Neural cell (in vitro differentiated cells): ENCODE measurements at regions not wholly inside any gene's neighbourhood (a gene's known extent, or its start where the extent isn't known, plus 50 kb on each side); places are given as distances from the start of the nearest gene placed in this dataset.

ENCODE experiments used
- H2AFZ ChIP-seq: fragments of 200-600, 300-800 bp; sonication (generic), shearing (Covaris generic); 2 replicates; pipeline ENCODE4 v1.6.0; 2014; ENCODE audit warnings: low read depth, mild to moderate bottlenecking, antibody characterized with exemption, low read length, moderate library complexity
- H3F3A ChIP-seq: fragments of 200-600 bp; shearing (Covaris generic); 2 replicates; pipeline ENCODE4 v1.6.1; 2016; ENCODE audit warnings: mild to moderate bottlenecking, moderate library complexity, mixed read lengths, antibody characterized with exemption, low read length; ENCODE audit not compliant: insufficient read depth, poor library complexity, severe bottlenecking
- H3K27ac ChIP-seq: fragments of 200-600, 300-800 bp; sonication (generic), shearing (Covaris generic); 2 replicates; pipeline ENCODE4 v1.5.1; 2014; ENCODE audit warnings: mild to moderate bottlenecking, low read length, moderate library complexity
- H3K27me3 ChIP-seq: fragments of 300-800, 200-600 bp; sonication (generic), shearing (Covaris generic); 2 replicates; pipeline ENCODE4 v1.6.0; 2014; ENCODE audit warnings: mild to moderate bottlenecking, low read depth, low read length, moderate library complexity; ENCODE audit not compliant: insufficient read depth
- H3K36me3 ChIP-seq: fragments of 300-800, 200-600 bp; sonication (generic), shearing (Covaris generic); 2 replicates; pipeline ENCODE4 v1.5.1; 2014; ENCODE audit warnings: mild to moderate bottlenecking, antibody characterized with exemption, low read length, moderate library complexity; ENCODE audit not compliant: insufficient read depth
- H3K4me2 ChIP-seq: fragments of 300-800, 200-600 bp; sonication (generic), shearing (Covaris generic); 2 replicates; pipeline ENCODE4 v1.6.0; 2014; ENCODE audit warnings: mild to moderate bottlenecking, low read length
- H3K4me3 ChIP-seq: fragments of 300-800, 200-600 bp; sonication (generic), shearing (Covaris generic); 2 replicates; pipeline ENCODE4 v1.5.1; 2014; ENCODE audit warnings: mild to moderate bottlenecking, low read length, moderate library complexity
- H3K79me2 ChIP-seq: fragments of 200-600 bp; shearing (Covaris generic); replicated peaks from 2 replicates; pipeline ENCODE4 v1.6.0; 2014; ENCODE audit warnings: mild to moderate bottlenecking, low read length, moderate library complexity; ENCODE audit not compliant: insufficient read depth
- H3K9ac ChIP-seq: fragments of 300-800, 200-600 bp; sonication (generic), shearing (Covaris generic); 2 replicates; pipeline ENCODE4 v1.6.1; 2016; ENCODE audit warnings: mild to moderate bottlenecking, low read length, mixed read lengths
- H3K9me2 ChIP-seq: fragments of 200-600 bp; shearing (Covaris generic); 2 replicates; pipeline ENCODE4 v1.6.1; 2016; ENCODE audit warnings: mild to moderate bottlenecking, low read length, mixed read lengths; ENCODE audit not compliant: insufficient read depth
- H3K9me3 ChIP-seq: fragments of 200-600, 300-800 bp; sonication (generic), shearing (Covaris generic); 2 replicates; pipeline ENCODE4 v1.6.1; 2016; ENCODE audit warnings: mild to moderate bottlenecking, mixed run types, low read length, moderate library complexity, mixed read lengths
- H4K20me1 ChIP-seq: fragments of 200-600 bp; shearing (Covaris generic); 2 replicates; pipeline ENCODE4 v1.6.1; 2016; ENCODE audit warnings: mild to moderate bottlenecking, mixed run types; ENCODE audit not compliant: insufficient read depth
- CTCF ChIP-seq: fragments of 450-650 bp; IDR thresholded peaks from 2 replicates; pipeline ENCODE4 v1.5.1; 2014; ENCODE audit warnings: antibody characterized with exemption, mild to moderate bottlenecking, moderate library complexity; ENCODE audit not compliant: poor library complexity, severe bottlenecking
- EP300 ChIP-seq: fragments of 450-650 bp; conservative IDR thresholded peaks from 2 replicates; pipeline ENCODE4 v1.6.1; 2014; ENCODE audit warnings: antibody characterized with exemption, mild to moderate bottlenecking, moderate library complexity; ENCODE audit not compliant: poor library complexity, severe bottlenecking
- EZH2 ChIP-seq: fragments of 200-600, 300-800 bp; shearing (Covaris generic), sonication (generic); IDR thresholded peaks from 2 replicates; pipeline ENCODE4 v1.6.1; 2014; ENCODE audit warnings: antibody characterized with exemption, low read length, borderline replicate concordance, mild to moderate bottlenecking; ENCODE audit not compliant: insufficient read depth, poor library complexity, severe bottlenecking
- MXI1 ChIP-seq: fragments of 450-650 bp; conservative IDR thresholded peaks from 2 replicates; pipeline ENCODE4 v1.6.1; 2014; ENCODE audit warnings: antibody characterized with exemption, mild to moderate bottlenecking; ENCODE audit not compliant: poor library complexity, severe bottlenecking
- POLR2AphosphoS5 ChIP-seq: IDR thresholded peaks from 2 replicates; pipeline ENCODE4 v1.6.1; 2012
- RAD21 ChIP-seq: fragments of 450-650 bp; conservative IDR thresholded peaks from 2 replicates; pipeline ENCODE4 v1.6.1; 2014; ENCODE audit warnings: antibody characterized with exemption, mild to moderate bottlenecking, moderate library complexity
- REST ChIP-seq: IDR thresholded peaks from 2 replicates; pipeline ENCODE4 v1.6.1; 2012; ENCODE audit warnings: borderline replicate concordance
- SMC3 ChIP-seq: fragments of 450-650 bp; conservative IDR thresholded peaks from 2 replicates; pipeline ENCODE4 v1.6.1; 2014; ENCODE audit warnings: antibody characterized with exemption, mild to moderate bottlenecking, moderate library complexity; ENCODE audit not compliant: poor library complexity
- TAF1 ChIP-seq: IDR thresholded peaks from 2 replicates; pipeline ENCODE4 v1.6.1; 2012; ENCODE audit warnings: low read depth

- H3F3A ChIP-seq: no peaks in the 10 kb centered on the region
- H3K27ac ChIP-seq: no peak overlapping the region
- no peaks in the 10 kb centered on the region for H3K36me3 ChIP-seq
- H2AFZ ChIP-seq: no peak overlapping the region
- H3K4me2 ChIP-seq: no peak overlapping the region
- H3K79me2 ChIP-seq: no peaks in the 10 kb centered on the region
- no peaks in the 10 kb centered on the region for H3K9me2 ChIP-seq
- H4K20me1 ChIP-seq: no peaks in the 10 kb centered on the region
- TF ChIP-seq SMC3 (no peak), MXI1 (no peak), TAF1 (no peak)
- H3K9me3 ChIP-seq: no peaks in the 10 kb centered on the region
- no peak overlapping the region for H3K4me3 ChIP-seq
- no peak overlapping the region for H3K9ac ChIP-seq
- H3K27me3 ChIP-seq: no peaks in the 10 kb centered on the region
Observed at GRCh38 chr13:84810781-84811180, 928.5 kb upstream of the SLITRK1 start.

- no peaks in the 10 kb centered on the region for H3F3A ChIP-seq
- no peaks in the 10 kb centered on the region for H3K9me2 ChIP-seq
- no peak overlapping the region for H3K4me2 ChIP-seq
- no peak overlapping the region for H3K27ac ChIP-seq
- H3K9ac ChIP-seq: no peak overlapping the region
- H4K20me1 ChIP-seq: no peaks in the 10 kb centered on the region
- H3K27me3 ChIP-seq: no peaks in the 10 kb centered on the region
- no peak for TF ChIP-seq EP300
- no peak for TF ChIP-seq TAF1
- H3K9me3 ChIP-seq: no peaks in the 10 kb centered on the region
- no peaks in the 10 kb centered on the region for H3K79me2 ChIP-seq
- no peak overlapping the region for H3K4me3 ChIP-seq
- H2AFZ ChIP-seq: no peak overlapping the region
- H3K36me3 ChIP-seq: no peaks in the 10 kb centered on the region
Observed at GRCh38 chr13:84802073-84802472, 919.8 kb upstream of the SLITRK1 start.

- no peak overlapping the region for H3K27ac ChIP-seq
- no peak overlapping the region for H3K9ac ChIP-seq
- no peaks in the 10 kb centered on the region for H3K9me3 ChIP-seq
- no peaks in the 10 kb centered on the region for H3K79me2 ChIP-seq
- no peaks in the 10 kb centered on the region for H4K20me1 ChIP-seq
- no peak overlapping the region for H3K4me2 ChIP-seq
- TF ChIP-seq REST (no peak), CTCF (no peak), RAD21 (no peak), EZH2 (no peak), TAF1 (no peak), MXI1 (no peak), SMC3 (no peak), POLR2AphosphoS5 (no peak), EP300 (no peak)
- no peaks in the 10 kb centered on the region for H3F3A ChIP-seq
- H3K36me3 ChIP-seq: no peaks in the 10 kb centered on the region
- H3K4me3 ChIP-seq: no peak overlapping the region
- no peaks in the 10 kb centered on the region for H3K27me3 ChIP-seq
- no peaks in the 10 kb centered on the region for H3K9me2 ChIP-seq
- no peak overlapping the region for H2AFZ ChIP-seq
Observed at GRCh38 chr13:84784443-84785153, 902.3 kb upstream of the SLITRK1 start.
